ENCODE measurements at regions not wholly inside any gene's neighbourhood (a gene's known extent, or its start where the extent isn't known, plus 50 kb on each side); places are given as distances from the start of the nearest gene placed in this dataset.

DNA sequence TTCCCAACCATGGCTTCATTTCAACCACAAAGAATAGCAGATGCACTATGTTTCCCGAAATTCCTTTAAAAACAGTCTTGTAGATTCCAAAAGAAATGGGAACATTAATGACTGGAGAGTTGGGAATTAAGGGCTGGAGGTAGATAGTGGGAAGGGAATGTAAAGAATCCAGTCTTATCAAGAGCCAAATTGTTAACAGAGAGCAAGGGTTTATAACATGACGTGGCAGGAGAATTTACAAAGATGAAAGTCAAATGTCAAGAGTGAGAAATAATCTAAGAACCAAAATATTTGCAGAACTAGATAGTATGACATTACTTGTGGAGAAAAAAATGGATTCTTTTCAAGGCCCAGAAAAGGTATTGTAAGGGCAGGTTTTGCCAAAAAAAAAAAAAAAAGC lies 200.9 kb downstream of the GRIN2B start:
- Histone ChIP-seq H3K4me1 (no peaks in the 10 kb centered on the region), H3K4me3 (no peak overlapping the region), H3K9me3 (no peaks in the 10 kb centered on the region), H3K27ac (no peak overlapping the region), H3K27me3 (no peaks in the 10 kb centered on the region), H3K36me3 (no peaks in the 10 kb centered on the region)
- no peak for DNase-seq (ENCODE audit: low spot score in 2 of 2)
- intact Hi-C loops (cut with DNase I; ENCODE audit: low total_unique reads): no loop called here
- no peak for TF ChIP-seq CTCF (IDR thresholded peaks at IDR 0.05)
- TF ChIP-seq POLR2AphosphoS5 (IDR thresholded peaks at IDR 0.05): no peak
- no peak for TF ChIP-seq POLR2A (IDR thresholded peaks at IDR 0.05)

GRCh38 chr12:13777374-13777773 lies 204.0 kb downstream of the GRIN2B start:
- Histone ChIP-seq H3K4me3 (no peak overlapping the region), H3K4me1 (no peaks in the 10 kb centered on the region), H3K27ac (no peak overlapping the region), H3K9me3 (no peaks in the 10 kb centered on the region), H3K36me3 (no peaks in the 10 kb centered on the region), H3K27me3 (no peaks in the 10 kb centered on the region)
- no peak for DNase-seq (ENCODE audit: low spot score in 2 of 2)
- intact Hi-C loops (cut with DNase I; ENCODE audit: low total_unique reads): no loop called here
- no peak for TF ChIP-seq CTCF (IDR thresholded peaks at IDR 0.05)
- no peak for TF ChIP-seq POLR2AphosphoS5 (IDR thresholded peaks at IDR 0.05)
- no peak for TF ChIP-seq POLR2A (IDR thresholded peaks at IDR 0.05)

- H3K9me3 ChIP-seq: no peaks in the 10 kb centered on the region
- intact Hi-C loops (cut with DNase I; ENCODE audit: low total_unique reads): no loop called here
These were observed 209.1 kb downstream of the GRIN2B start for GRCh38 chr12:13772264-13772663.

DNA sequence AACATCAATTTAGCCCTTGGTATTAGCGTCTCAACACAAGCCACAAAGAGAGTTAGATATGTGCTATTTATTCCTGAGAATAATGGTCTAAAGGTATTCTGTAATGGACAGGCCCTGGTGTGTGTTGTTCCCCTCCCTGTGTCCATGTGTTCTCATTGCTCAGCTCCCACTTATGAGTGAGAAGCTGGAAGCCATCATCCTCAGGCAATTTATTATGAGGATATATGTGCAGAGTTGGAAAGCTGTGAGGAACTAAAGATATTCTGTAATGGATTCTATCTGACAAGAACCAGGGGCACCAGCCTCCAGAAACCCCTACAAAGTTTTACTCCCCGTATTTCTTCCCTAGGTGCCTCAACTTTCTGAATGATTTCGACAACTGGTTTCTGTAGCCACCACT lies 210.8 kb downstream of the GRIN2B start:
- H3K4me3 ChIP-seq: no peak overlapping the region
- intact Hi-C loops (cut with DNase I; ENCODE audit: low total_unique reads): no loop called here

More at GRCh38 chr12:13772264-13772663, 209.1 kb downstream of the GRIN2B start:
- Histone ChIP-seq H3K27me3 (no peaks in the 10 kb centered on the region), H3K4me1 (no peaks in the 10 kb centered on the region), H3K36me3 (no peaks in the 10 kb centered on the region), H3K27ac (no peak overlapping the region), H3K4me3 (no peak overlapping the region)
- TF ChIP-seq POLR2AphosphoS5 (IDR thresholded peaks at IDR 0.05) (no peak), CTCF (IDR thresholded peaks at IDR 0.05) (no peak), POLR2A (IDR thresholded peaks at IDR 0.05) (no peak)
- no peak for DNase-seq (ENCODE audit: low spot score in 2 of 2)

DNA sequence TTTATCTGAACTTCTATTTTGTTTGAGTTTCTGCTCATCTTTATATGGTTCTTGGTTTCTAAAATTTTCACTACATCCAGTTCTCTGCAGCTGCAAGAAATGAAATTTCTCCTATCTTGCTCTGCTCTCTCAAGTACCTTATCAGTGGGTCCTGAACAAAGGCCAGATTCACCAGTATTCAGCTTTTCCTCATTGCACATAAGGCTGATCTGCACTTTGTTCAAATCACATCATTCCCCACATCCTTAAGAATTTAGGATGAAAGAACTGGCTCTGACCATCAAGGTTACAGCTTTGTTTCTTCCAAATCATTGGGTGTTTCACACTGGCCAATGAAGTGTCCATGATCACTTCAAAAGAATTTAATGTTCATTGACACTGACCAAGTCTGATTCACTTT lies 211.4 kb downstream of the GRIN2B start:
- Histone ChIP-seq H3K4me3 (no peak overlapping the region), H3K4me1 (no peaks in the 10 kb centered on the region), H3K36me3 (no peaks in the 10 kb centered on the region), H3K27ac (no peak overlapping the region), H3K27me3 (no peaks in the 10 kb centered on the region), H3K9me3 (no peaks in the 10 kb centered on the region)
- DNase-seq (ENCODE audit: low spot score in 2 of 2): no peak
- intact Hi-C loops (cut with DNase I; ENCODE audit: low total_unique reads): no loop called here
- TF ChIP-seq POLR2A (IDR thresholded peaks at IDR 0.05) (no peak), CTCF (IDR thresholded peaks at IDR 0.05) (no peak), POLR2AphosphoS5 (IDR thresholded peaks at IDR 0.05) (no peak)

More for the DNA sequence above, 210.8 kb downstream of the GRIN2B start:
- no peaks in the 10 kb centered on the region for H3K9me3 ChIP-seq
- H3K27me3 ChIP-seq: no peaks in the 10 kb centered on the region
- no peak for DNase-seq (ENCODE audit: low spot score in 2 of 2)
- TF ChIP-seq POLR2A (IDR thresholded peaks at IDR 0.05): no peak
- no peak for TF ChIP-seq CTCF (IDR thresholded peaks at IDR 0.05)
- TF ChIP-seq POLR2AphosphoS5 (IDR thresholded peaks at IDR 0.05): no peak
- no peaks in the 10 kb centered on the region for H3K36me3 ChIP-seq
- H3K4me1 ChIP-seq: no peaks in the 10 kb centered on the region
- no peak overlapping the region for H3K27ac ChIP-seq

Measured in breast epithelium (tissue), 4 donors.